Thoracic aorta (tissue), 2 donors: ENCODE measurements at regions not wholly inside any gene's neighbourhood (a gene's known extent, or its start where the extent isn't known, plus 50 kb on each side); places are given as distances from the start of the nearest gene placed in this dataset.

Source experiments
- ATAC-seq: fragments of 150-250 bp; one replicate; pipeline ENCODE4 v1.8.0; 2017; ENCODE audit warnings: low read depth; ENCODE audit not compliant: insufficient number of reproducible peaks, low FRiP score
- DNase-seq: peaks from one replicate; pipeline ENCODE4 v3.0.0-alpha.2; 2020; ENCODE audit warnings: low spot score
- H3K27ac ChIP-seq, 2 donors: fragments of 200-600 bp; sonication (generic); 1 replicate in 1 of 2; 2 replicates in 1 of 2; pipeline ENCODE4 v1.5.1; 2016; ENCODE audit warnings: mild to moderate bottlenecking in 2 of 2, moderate library complexity in 2 of 2
- H3K27me3 ChIP-seq: fragments of 200-600 bp; sonication (generic); replicated peaks from 2 replicates; pipeline ENCODE4 v1.6.0; 2016; ENCODE audit warnings: mild to moderate bottlenecking; ENCODE audit not compliant: insufficient read depth
- H3K36me3 ChIP-seq: fragments of 200-600 bp; sonication (generic); one replicate; pipeline ENCODE4 v1.5.1; 2016
- H3K4me1 ChIP-seq, 2 donors: fragments of 200-600 bp; sonication (generic); 1 replicate in 1 of 2; 2 replicates in 1 of 2; pipeline versions ENCODE4 v1.5.1 to v1.6.0; 2016; ENCODE audit warnings: low read depth in 2 of 2, mild to moderate bottlenecking in 1 of 2; ENCODE audit not compliant: control insufficient read depth in 1 of 2
- H3K4me3 ChIP-seq: fragments of 200-600 bp; sonication (generic); 2 replicates; pipeline ENCODE4 v1.5.1; 2016; ENCODE audit warnings: mild to moderate bottlenecking
- H3K9me3 ChIP-seq: fragments of 200-600 bp; sonication (generic); 2 replicates; pipeline ENCODE4 v1.5.1; 2016
- TF ChIP-seq, protein P1 (sequence below): fragments of 200-600 bp; sonication (generic); IDR thresholded peaks from one replicate; pipeline ENCODE4 v1.5.1; 2019; ENCODE audit warnings: antibody characterized with exemption

DNA sequence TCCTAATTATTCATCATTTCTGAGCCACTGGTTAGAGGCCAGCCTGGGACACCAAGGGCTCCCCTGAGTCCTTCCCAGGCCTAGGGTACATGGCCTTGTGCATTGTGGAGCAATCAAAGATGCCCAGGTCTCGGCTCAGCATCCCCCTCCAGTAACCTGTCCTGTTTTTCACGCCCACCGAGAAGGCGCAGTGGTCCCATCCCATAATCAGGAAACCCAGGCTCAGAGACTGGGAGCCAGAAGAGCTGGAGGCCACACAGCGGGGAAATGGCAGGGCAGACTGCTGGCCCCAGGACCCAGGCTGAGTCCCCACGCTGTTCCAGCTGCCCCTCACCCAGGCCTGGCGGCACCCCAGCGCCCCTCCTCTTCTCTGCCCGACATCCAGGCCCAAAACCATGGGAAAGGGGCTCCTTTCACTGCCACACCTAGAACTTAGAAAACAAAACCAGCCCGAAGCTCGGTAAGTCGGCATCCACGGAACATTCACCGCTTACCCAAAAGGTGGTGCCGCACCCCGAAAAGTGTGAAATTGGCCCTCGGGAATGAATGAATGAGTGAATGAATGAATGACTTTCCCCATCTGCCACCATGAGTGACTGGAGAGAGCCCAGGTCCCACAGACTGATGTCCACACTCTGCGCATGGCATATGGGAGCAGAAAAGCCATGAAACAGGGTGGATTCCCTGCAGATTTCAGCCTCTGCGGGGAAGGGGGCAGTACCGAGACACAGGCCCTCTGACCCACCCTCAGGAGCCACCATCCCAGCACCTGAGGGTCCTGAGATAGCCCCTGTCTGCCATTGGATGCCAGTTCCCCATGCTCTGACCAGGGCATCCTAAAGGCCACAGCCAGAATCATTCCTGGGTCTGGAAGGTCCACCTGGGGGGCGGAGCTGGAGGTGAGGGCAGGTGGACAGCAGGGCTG lies 132.5 kb downstream of the OLFM1 start:
- no peaks in the 10 kb centered on the region for H3K27me3 ChIP-seq
- ATAC-seq (no peak), DNase-seq (no peak)
- H3K9me3 ChIP-seq: no peaks in the 10 kb centered on the region
- TF ChIP-seq, protein P1, sequence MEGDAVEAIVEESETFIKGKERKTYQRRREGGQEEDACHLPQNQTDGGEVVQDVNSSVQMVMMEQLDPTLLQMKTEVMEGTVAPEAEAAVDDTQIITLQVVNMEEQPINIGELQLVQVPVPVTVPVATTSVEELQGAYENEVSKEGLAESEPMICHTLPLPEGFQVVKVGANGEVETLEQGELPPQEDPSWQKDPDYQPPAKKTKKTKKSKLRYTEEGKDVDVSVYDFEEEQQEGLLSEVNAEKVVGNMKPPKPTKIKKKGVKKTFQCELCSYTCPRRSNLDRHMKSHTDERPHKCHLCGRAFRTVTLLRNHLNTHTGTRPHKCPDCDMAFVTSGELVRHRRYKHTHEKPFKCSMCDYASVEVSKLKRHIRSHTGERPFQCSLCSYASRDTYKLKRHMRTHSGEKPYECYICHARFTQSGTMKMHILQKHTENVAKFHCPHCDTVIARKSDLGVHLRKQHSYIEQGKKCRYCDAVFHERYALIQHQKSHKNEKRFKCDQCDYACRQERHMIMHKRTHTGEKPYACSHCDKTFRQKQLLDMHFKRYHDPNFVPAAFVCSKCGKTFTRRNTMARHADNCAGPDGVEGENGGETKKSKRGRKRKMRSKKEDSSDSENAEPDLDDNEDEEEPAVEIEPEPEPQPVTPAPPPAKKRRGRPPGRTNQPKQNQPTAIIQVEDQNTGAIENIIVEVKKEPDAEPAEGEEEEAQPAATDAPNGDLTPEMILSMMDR: no peak
- H3K4me3 ChIP-seq: no peak overlapping the region
- no peak overlapping the region for H3K27ac ChIP-seq
- H3K4me1 ChIP-seq: peaks cover 0 to 22% of the 10 kb centered on the region in 2 donors
- no peaks in the 10 kb centered on the region for H3K36me3 ChIP-seq

DNA sequence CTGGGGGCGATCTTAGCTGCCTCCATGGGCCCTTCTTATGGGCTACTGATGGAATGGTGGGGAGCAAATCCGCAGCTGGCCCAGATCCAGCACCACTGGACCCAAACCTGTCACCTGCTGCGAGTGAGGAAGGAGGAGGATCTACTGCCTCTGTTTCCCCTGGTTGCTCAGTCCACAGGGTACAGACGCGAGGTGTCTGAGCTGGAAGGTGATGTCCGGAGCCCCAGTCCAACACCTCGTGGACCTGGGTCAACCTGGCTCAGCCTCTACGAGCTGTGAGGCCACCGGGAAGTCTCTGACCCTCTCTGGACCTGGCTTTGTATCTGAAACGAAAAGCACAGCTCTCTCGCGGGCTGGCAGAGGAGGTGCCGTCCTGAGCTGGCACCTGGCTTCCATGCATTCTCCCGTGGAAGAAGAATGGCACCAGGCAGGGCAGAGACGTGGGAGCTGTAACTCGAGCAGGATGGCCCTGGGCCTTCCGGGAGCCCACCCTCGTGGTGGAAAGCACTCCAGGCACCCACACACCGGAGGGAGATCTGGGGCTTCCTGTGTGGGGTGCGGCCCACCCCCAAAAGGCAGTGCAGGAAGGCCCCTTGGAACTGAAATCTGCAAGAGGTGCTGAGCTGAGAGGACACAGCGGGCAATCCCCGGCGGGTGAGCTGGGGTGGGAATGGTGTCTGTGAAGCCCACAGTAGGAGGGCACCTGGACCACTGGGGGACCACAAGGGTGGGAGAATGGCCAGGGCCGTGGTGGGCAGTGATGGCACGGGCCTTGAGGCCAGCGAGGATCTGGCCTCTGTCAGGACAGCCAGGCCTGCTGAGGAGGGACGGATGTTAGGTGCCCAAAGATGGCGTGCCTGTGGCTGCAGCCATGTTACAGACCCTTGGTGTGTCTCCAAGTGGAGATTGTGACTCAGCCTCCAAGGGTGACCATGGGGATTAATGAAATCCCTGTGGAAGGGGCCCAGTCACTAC lies 133.4 kb downstream of the OLFM1 start:
- TF ChIP-seq, protein P1: no peak
- H3K27ac ChIP-seq: no peak overlapping the region
- H3K4me3 ChIP-seq: no peak overlapping the region
- no peak for DNase-seq
- no peaks in the 10 kb centered on the region for H3K9me3 ChIP-seq
- H3K4me1 ChIP-seq: peaks cover 0 to 17% of the 10 kb centered on the region in 2 donors
- H3K36me3 ChIP-seq: no peaks in the 10 kb centered on the region
- H3K27me3 ChIP-seq: no peaks in the 10 kb centered on the region
- ATAC-seq: no peak

DNA sequence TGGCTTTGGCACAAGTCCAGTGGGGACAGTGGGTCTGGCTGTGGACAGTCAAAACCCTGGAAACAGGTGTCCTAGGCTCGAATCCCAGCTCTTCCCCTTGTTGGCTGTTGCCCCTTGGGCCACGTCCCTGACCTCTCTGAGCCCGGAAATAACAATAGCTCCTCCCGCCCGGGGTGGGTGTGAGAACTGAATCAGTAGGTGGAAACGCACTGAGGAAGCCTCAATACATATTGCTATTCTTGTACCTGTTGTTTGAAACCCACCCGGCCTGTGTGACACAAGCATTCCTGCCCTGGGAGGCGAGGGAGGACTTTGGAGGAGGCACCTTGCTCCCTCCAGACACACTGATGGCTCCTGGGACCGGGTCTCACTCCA lies 134.1 kb downstream of the OLFM1 start:
- TF ChIP-seq, protein P1: no peak
- no peak for ATAC-seq
- Histone ChIP-seq H3K36me3 (no peaks in the 10 kb centered on the region), H3K27me3 (no peaks in the 10 kb centered on the region), H3K27ac (no peak overlapping the region), H3K9me3 (no peaks in the 10 kb centered on the region), H3K4me1 (peaks cover 0 to 10% of the 10 kb centered on the region in 2 donors), H3K4me3 (no peak overlapping the region)
- no peak for DNase-seq

DNA sequence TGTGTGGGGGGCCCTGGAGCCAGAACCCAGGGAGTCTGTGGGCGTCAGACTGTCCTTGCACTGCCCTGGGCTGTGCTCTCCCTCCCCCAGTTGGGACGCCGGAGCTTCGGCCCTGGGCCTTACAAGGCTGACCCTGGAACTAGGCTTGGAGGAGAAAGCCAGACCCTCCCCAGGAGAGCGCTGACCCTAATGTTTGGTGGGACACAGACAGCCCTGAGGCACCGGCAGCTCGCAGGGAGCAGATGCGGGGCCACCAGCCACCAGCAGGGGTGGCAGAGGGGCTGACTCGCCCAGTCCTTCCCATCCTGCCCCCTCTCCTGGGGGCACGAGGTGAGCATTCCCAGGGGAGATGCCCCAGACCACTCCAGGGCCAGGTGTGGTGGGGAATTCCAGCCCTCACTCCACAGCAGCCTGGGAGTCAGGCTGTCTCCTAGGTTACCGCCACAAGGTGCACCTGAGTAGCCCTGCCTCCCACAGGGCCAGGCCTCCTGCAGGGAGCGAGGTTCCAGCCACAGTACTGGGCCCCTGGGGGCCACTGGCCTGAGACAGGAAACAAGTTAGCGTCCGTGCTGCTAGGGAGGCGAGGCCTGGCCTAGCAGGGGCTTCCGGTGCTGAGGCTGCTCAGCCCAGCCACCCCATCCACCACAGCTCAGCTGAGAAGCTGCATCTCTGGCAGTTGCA lies 134.6 kb downstream of the OLFM1 start:
- no peak for DNase-seq
- H3K27me3 ChIP-seq: no peaks in the 10 kb centered on the region
- no peak overlapping the region for H3K4me3 ChIP-seq
- no peaks in the 10 kb centered on the region for H3K36me3 ChIP-seq
- TF ChIP-seq, protein P1: no peak
- peaks cover 0 to 5% of the 10 kb centered on the region in 2 donors for H3K4me1 ChIP-seq
- H3K9me3 ChIP-seq: no peaks in the 10 kb centered on the region
- no peak for ATAC-seq
- H3K27ac ChIP-seq: no peak overlapping the region
